ENCODE measurements at regions not wholly inside any gene's neighbourhood (a gene's known extent, or its start where the extent isn't known, plus 50 kb on each side); places are given as distances from the start of the nearest gene placed in this dataset.
"Not testable (repeated sequence)": the region's sequence is repeated elsewhere in the genome, so short reads cannot be mapped to it uniquely, and the experiment has no call there.

DNA sequence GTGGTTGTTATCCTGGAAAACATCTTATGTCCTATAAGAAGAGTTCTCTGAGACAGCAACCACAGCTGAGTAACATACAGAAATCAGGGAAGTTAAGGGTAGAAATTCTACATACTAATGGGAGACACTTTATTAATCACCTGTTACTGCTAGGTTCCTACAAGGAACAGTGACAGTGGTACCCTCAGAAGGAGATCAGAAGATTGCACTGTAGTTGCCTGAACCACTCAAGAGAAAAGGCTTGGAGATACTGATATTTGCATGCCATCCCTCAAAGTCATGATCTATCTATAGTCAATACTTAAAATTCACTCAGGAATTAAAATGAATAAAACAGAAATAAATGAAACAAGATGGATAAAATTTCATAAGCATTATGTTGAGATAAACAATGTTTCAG, 136.0 kb downstream of the LMLN start:
- Histone ChIP-seq H3K27me3 (peaks cover 0 to 53% (median 39%) of the 10 kb centered on the region in 7 donors), H3K4me1 (no peaks in the 10 kb centered on the region)

DNA sequence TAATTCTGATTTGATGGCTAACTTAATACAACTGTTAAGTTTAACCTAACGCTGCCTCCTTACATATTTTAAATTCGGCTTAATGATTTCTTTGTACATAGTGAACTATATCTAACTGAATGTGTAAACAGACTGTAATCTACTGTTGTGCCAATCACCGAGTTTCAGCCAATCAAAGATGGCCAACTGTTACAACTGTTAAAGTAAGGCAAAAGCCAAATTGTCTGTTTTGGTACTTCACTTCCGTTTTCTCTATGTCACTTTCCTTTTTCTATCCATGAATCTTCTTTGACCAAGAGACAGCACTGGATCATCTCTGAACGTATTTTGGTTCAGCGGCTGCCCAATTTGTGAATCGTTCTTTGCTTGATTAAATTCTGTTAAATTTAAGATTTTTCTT, 137.0 kb downstream of the LMLN start:
- 81 to 86% methylated on average over 7 of the region's 7 CpGs for WGBS, 2 donors
- DNase-seq (no peak), ATAC-seq (no peak)
- Histone ChIP-seq H3K9me3 (peaks cover 0 to 9% (median 0%) of the 10 kb centered on the region in 11 donors), H3K4me1 (no peaks in the 10 kb centered on the region), H3K36me3 (no peaks in the 10 kb centered on the region), H3K4me3 (no peak overlapping the region), H3K27ac (no peak overlapping the region), H3K27me3 (peaks cover 0 to 43% (median 35%) of the 10 kb centered on the region in 7 donors)
- TF ChIP-seq, protein P1, sequence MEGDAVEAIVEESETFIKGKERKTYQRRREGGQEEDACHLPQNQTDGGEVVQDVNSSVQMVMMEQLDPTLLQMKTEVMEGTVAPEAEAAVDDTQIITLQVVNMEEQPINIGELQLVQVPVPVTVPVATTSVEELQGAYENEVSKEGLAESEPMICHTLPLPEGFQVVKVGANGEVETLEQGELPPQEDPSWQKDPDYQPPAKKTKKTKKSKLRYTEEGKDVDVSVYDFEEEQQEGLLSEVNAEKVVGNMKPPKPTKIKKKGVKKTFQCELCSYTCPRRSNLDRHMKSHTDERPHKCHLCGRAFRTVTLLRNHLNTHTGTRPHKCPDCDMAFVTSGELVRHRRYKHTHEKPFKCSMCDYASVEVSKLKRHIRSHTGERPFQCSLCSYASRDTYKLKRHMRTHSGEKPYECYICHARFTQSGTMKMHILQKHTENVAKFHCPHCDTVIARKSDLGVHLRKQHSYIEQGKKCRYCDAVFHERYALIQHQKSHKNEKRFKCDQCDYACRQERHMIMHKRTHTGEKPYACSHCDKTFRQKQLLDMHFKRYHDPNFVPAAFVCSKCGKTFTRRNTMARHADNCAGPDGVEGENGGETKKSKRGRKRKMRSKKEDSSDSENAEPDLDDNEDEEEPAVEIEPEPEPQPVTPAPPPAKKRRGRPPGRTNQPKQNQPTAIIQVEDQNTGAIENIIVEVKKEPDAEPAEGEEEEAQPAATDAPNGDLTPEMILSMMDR (IDR thresholded peaks at IDR 0.05): no peak
- intact Hi-C loops (cut with DNase I): no loop called here

More for the DNA sequence above, 136.0 kb downstream of the LMLN start:
- Histone ChIP-seq H3K4me3 (no peak overlapping the region), H3K27ac (no peak overlapping the region), H3K9me3 (peaks cover 0 to 9% (median 0%) of the 10 kb centered on the region in 11 donors), H3K36me3 (no peaks in the 10 kb centered on the region)
- no peak for DNase-seq
- intact Hi-C loops (cut with DNase I): no loop called here
- TF ChIP-seq, protein P1 (IDR thresholded peaks at IDR 0.05): no peak
- no peak for ATAC-seq

DNA sequence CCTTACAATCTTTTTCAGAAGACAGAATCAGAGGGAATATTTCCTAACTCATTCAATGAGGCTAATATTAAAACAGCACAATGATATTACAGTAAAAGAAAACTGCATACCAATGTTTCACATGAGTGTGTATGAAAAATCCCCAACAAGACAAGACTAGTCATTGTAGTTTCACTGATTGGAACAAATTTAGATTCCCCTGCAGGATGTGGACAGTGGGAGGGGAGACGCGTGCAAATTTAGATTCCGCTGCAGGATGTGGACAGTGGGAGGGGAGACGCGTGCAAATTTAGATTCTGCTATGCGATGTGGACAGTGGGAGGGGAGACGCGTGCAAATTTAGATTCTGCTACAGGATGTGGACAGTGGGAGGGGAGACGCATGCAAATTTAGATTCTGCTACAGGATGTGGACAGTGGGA, 138.7 kb downstream of the LMLN start:
- H3K4me1 ChIP-seq; H3K4me3 ChIP-seq; H3K27ac ChIP-seq; H3K9me3 ChIP-seq; ATAC-seq; H3K36me3 ChIP-seq; intact Hi-C loops (cut with DNase I); DNase-seq: not testable (repeated sequence)
- H3K27me3 ChIP-seq: peaks cover 0 to 28% (median 21%) of the 10 kb centered on the region in 7 donors
- 70 to 85% methylated on average over 7 to 9 of the region's 9 CpGs for WGBS, 2 donors

DNA sequence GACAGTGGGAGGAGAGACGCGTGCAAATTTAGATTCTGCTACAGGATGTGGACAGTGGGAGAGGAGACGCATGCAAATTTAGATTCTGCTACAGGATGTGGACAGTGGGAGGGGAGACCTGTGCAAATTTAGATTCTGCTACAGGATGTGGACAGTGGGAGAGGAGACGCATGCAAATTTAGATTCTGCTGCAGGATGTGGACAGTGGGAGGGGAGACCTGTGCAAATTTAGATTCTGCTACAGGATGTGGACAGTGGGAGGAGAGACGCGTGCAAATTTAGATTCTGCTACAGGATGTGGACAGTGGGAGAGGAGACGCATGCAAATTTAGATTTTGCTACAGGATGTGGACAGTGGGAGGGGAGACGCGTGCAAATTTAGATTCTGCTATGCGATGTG, 143.1 kb downstream of the LMLN start:
- H3K27ac ChIP-seq; ATAC-seq; H3K36me3 ChIP-seq; DNase-seq; H3K4me3 ChIP-seq; H3K4me1 ChIP-seq; intact Hi-C loops (cut with DNase I); H3K9me3 ChIP-seq: not testable (repeated sequence)
- whole genome bisulfite sequencing, 2 donors: 64 to 71% methylated on average over 10 of the region's 10 CpGs
- peaks cover 0 to 20% (median 9%) of the 10 kb centered on the region in 7 donors for H3K27me3 ChIP-seq

GRCh38 chr3:198106265-198106664, 146.2 kb downstream of the LMLN start:
- WGBS, 2 donors: 90 to 91% methylated on average over 4 of the region's 4 CpGs
- H3K36me3 ChIP-seq: no peaks in the 10 kb centered on the region
- peaks cover 0 to 3% (median 0%) of the 10 kb centered on the region in 11 donors for H3K9me3 ChIP-seq
- TF ChIP-seq, protein P1 (IDR thresholded peaks at IDR 0.05): no peak
- no peak for DNase-seq
- H3K4me3 ChIP-seq: no peak overlapping the region
- no peak overlapping the region for H3K27ac ChIP-seq
- peaks cover 0 to 8% (median 0%) of the 10 kb centered on the region in 9 donors for H3K4me1 ChIP-seq
- intact Hi-C loops (cut with DNase I): no loop called here
- H3K27me3 ChIP-seq: peaks cover 0 to 50% (median 38%) of the 10 kb centered on the region in 7 donors
- ATAC-seq: no peak

Measured in heart right ventricle (tissue), 16 donors.